Tibial nerve (tissue), 4 donors: ENCODE measurements at regions not wholly inside any gene's neighbourhood (a gene's known extent, or its start where the extent isn't known, plus 50 kb on each side); places are given as distances from the start of the nearest gene placed in this dataset.

Source experiments
- DNase-seq, 2 donors: peaks; one replicate each; pipeline ENCODE4 v3.0.0-alpha.2; 2019; ENCODE audit warnings: low spot score in 2 of 2
- H3K27ac ChIP-seq, 4 donors: fragments of 200-600 bp; sonication (generic) in 3 of 4; one replicate each; pipeline ENCODE4 v1.5.1; 2017 to 2019; ENCODE audit warnings: mild to moderate bottlenecking in 1 of 4
- H3K27me3 ChIP-seq, 2 donors: fragments of 200-600 bp; sonication (generic) in 1 of 2; one replicate each; pipeline versions ENCODE4 v1.5.1 to v1.6.0; 2017 to 2019
- H3K36me3 ChIP-seq, 3 donors: fragments of 200-600 bp; sonication (generic); one replicate each; pipeline ENCODE4 v1.5.1; 2018 to 2019
- H3K4me1 ChIP-seq, 4 donors: fragments of 200-600 bp; sonication (generic) in 3 of 4; one replicate each; pipeline ENCODE4 v1.5.1; 2017 to 2019
- H3K4me3 ChIP-seq, 4 donors: fragments of 200-600 bp; sonication (generic) in 3 of 4; one replicate each; pipeline ENCODE4 v1.5.1; 2017 to 2019; ENCODE audit warnings: mild to moderate bottlenecking in 1 of 4, moderate library complexity in 1 of 4
- H3K9me3 ChIP-seq, 4 donors: fragments of 200-600 bp; sonication (generic) in 3 of 4; one replicate each; pipeline ENCODE4 v1.5.1; 2017 to 2019
- CTCF ChIP-seq, 5 experiments: fragments of 200-600 bp in 3 of 5; fragments of 450-650 bp in 2 of 5; sonication (generic) in 3 of 5; IDR thresholded peaks; one replicate each; pipeline ENCODE4 v1.5.1; 2016 to 2019; ENCODE audit warnings: antibody characterized with exemption in 5 of 5, mild to moderate bottlenecking in 3 of 5, moderate library complexity in 2 of 5
- EP300 ChIP-seq, 2 donors: sonication (generic); formaldehyde crosslinking; IDR thresholded peaks; one replicate each; pipeline ENCODE4 v1.6.1; 2017; ENCODE audit warnings: antibody characterized with exemption in 2 of 2, mild to moderate bottlenecking in 1 of 2
- POLR2A ChIP-seq, 2 donors: fragments of 450-650 bp; IDR thresholded peaks; one replicate each; pipeline ENCODE4 v1.6.1; 2017; ENCODE audit warnings: antibody characterized with exemption in 2 of 2, mild to moderate bottlenecking in 2 of 2, moderate library complexity in 2 of 2
- WGBS, 2 donors: methylation state at CpG; one replicate each; pipeline ENCODE4 v1.1.5; 2018; 5-methylcytosine and 5-hydroxymethylcytosine counted together

- DNase-seq = no peak
- Histone ChIP-seq H3K4me1 (no peaks in the 10 kb centered on the region), H3K27me3 (no peaks in the 10 kb centered on the region), H3K4me3 (no peak overlapping the region), H3K27ac (no peak overlapping the region), H3K9me3 (no peaks in the 10 kb centered on the region), H3K36me3 (no peaks in the 10 kb centered on the region)
- TF ChIP-seq EP300 (IDR thresholded peaks at IDR 0.05) (no peak), POLR2A (IDR thresholded peaks at IDR 0.05) (no peak), CTCF (IDR thresholded peaks at IDR 0.05) (no peak)
- WGBS, 2 donors = 45 to 52% methylated on average over 2 of the region's 2 CpGs
Observed at GRCh38 chr2:194455358-194455757, 1201.7 kb upstream of the SLC39A10 start.

GRCh38 chr2:194452504-194452903 lies 1204.5 kb upstream of the SLC39A10 start:
- 79 to 83% methylated on average over 5 of the region's 5 CpGs for WGBS, 2 donors
- no peak overlapping the region for H3K27ac ChIP-seq

GRCh38 chr2:194445226-194445625 lies 1211.8 kb upstream of the SLC39A10 start:
- WGBS, 2 donors = 87 to 91% methylated on average over 2 of the region's 2 CpGs
- no peak for DNase-seq
- Histone ChIP-seq H3K27me3 (no peaks in the 10 kb centered on the region), H3K27ac (no peak overlapping the region), H3K36me3 (no peaks in the 10 kb centered on the region), H3K4me1 (no peaks in the 10 kb centered on the region), H3K4me3 (no peak overlapping the region), H3K9me3 (no peaks in the 10 kb centered on the region)
- TF ChIP-seq POLR2A (IDR thresholded peaks at IDR 0.05) (no peak), EP300 (IDR thresholded peaks at IDR 0.05) (no peak)

More at GRCh38 chr2:194452504-194452903, 1204.5 kb upstream of the SLC39A10 start:
- no peaks in the 10 kb centered on the region for H3K27me3 ChIP-seq
- TF ChIP-seq CTCF (IDR thresholded peaks at IDR 0.05) = no peak
- no peak for TF ChIP-seq POLR2A (IDR thresholded peaks at IDR 0.05)
- TF ChIP-seq EP300 (IDR thresholded peaks at IDR 0.05) = no peak
- H3K9me3 ChIP-seq = no peaks in the 10 kb centered on the region
- no peak for DNase-seq
- no peak overlapping the region for H3K4me3 ChIP-seq
- H3K4me1 ChIP-seq = no peaks in the 10 kb centered on the region
- H3K36me3 ChIP-seq = no peaks in the 10 kb centered on the region

- Histone ChIP-seq H3K36me3 (no peaks in the 10 kb centered on the region), H3K27ac (no peak overlapping the region), H3K4me1 (no peaks in the 10 kb centered on the region), H3K27me3 (no peaks in the 10 kb centered on the region), H3K9me3 (no peaks in the 10 kb centered on the region), H3K4me3 (no peak overlapping the region)
- WGBS, 2 donors = 29 to 67% methylated on average over 1 of the region's 1 CpG
- no peak for DNase-seq
- no peak for TF ChIP-seq CTCF (IDR thresholded peaks at IDR 0.05)
- no peak for TF ChIP-seq EP300 (IDR thresholded peaks at IDR 0.05)
- TF ChIP-seq POLR2A (IDR thresholded peaks at IDR 0.05) = no peak
Observed at GRCh38 chr2:194443926-194444325, 1213.1 kb upstream of the SLC39A10 start.

GRCh38 chr2:194424683-194425209 lies 1232.3 kb upstream of the SLC39A10 start:
- Histone ChIP-seq H3K36me3 (no peaks in the 10 kb centered on the region), H3K27ac (no peak overlapping the region), H3K4me1 (no peaks in the 10 kb centered on the region), H3K9me3 (no peaks in the 10 kb centered on the region), H3K27me3 (no peaks in the 10 kb centered on the region), H3K4me3 (no peak overlapping the region)
- 72% methylated on average over 3 of the region's 3 CpGs for WGBS, 2 donors
- TF ChIP-seq CTCF (IDR thresholded peaks at IDR 0.05) = no peak
- no peak for TF ChIP-seq EP300 (IDR thresholded peaks at IDR 0.05)
- TF ChIP-seq POLR2A (IDR thresholded peaks at IDR 0.05) = no peak
- no peak for DNase-seq

- no peaks in the 10 kb centered on the region for H3K4me1 ChIP-seq
- DNase-seq = no peak
- TF ChIP-seq EP300 (IDR thresholded peaks at IDR 0.05) (no peak), POLR2A (IDR thresholded peaks at IDR 0.05) (no peak), CTCF (IDR thresholded peaks at IDR 0.05) (no peak)
- no peaks in the 10 kb centered on the region for H3K27me3 ChIP-seq
- WGBS, 2 donors = 79 to 84% methylated on average over 3 of the region's 3 CpGs
- no peak overlapping the region for H3K27ac ChIP-seq
- H3K4me3 ChIP-seq = no peak overlapping the region
- no peaks in the 10 kb centered on the region for H3K9me3 ChIP-seq
- no peaks in the 10 kb centered on the region for H3K36me3 ChIP-seq
Observed at GRCh38 chr2:194411221-194411620, 1245.8 kb upstream of the SLC39A10 start.
